Adrenal gland (tissue), 9 donors: ENCODE measurements at regions not wholly inside any gene's neighbourhood (a gene's known extent, or its start where the extent isn't known, plus 50 kb on each side); places are given as distances from the start of the nearest gene placed in this dataset.

ENCODE experiments used
- DNase-seq, 7 donors: peaks; one replicate each; pipeline ENCODE4 v3.0.0-alpha.2; 2019 to 2020
- H3K27ac ChIP-seq, 5 donors: fragments of 200-600 bp; sonication (generic) in 4 of 5; 1 replicate in 3 of 5; 2 replicates in 2 of 5; pipeline versions ENCODE4 v1.5.1 to v1.8.0; 2016 to 2020; ENCODE audit warnings: mild to moderate bottlenecking in 1 of 5
- H3K27me3 ChIP-seq: fragments of 200-600 bp; 2 replicates; pipeline ENCODE4 v1.8.0; 2021
- H3K36me3 ChIP-seq, 2 donors: fragments of 200-600 bp; replicated peaks in 1 of 2; 1 replicate in 1 of 2; 2 replicates in 1 of 2; pipeline versions ENCODE4 v1.5.1 to v1.8.0; 2018 to 2022
- H3K4me1 ChIP-seq, 2 donors: fragments of 200-600 bp; replicated peaks in 1 of 2; 1 replicate in 1 of 2; 2 replicates in 1 of 2; pipeline versions ENCODE4 v1.5.1 to v1.8.0; 2018 to 2021
- H3K4me3 ChIP-seq, 4 donors: fragments of 200-600 bp; sonication (generic) in 3 of 4; one replicate each; pipeline ENCODE4 v1.5.1; 2016 to 2018
- H3K9me3 ChIP-seq, 3 donors: fragments of 200-600 bp; sonication (generic) in 1 of 3; replicated peaks in 1 of 3; 1 replicate in 2 of 3; 2 replicates in 1 of 3; pipeline versions ENCODE4 v1.5.1 to v1.8.0; 2016 to 2021
- CTCF ChIP-seq, 6 experiments: fragments of 450-650 bp in 4 of 6; fragments of 200-600 bp in 2 of 6; sonication (generic) in 1 of 6; IDR thresholded peaks; 1 replicate in 5 of 6; 2 replicates in 1 of 6; pipeline versions ENCODE4 v1.5.1 to v1.8.0; 2016 to 2021; ENCODE audit warnings: antibody characterized with exemption in 6 of 6, mild to moderate bottlenecking in 2 of 6, moderate library complexity in 1 of 6
- POLR2A ChIP-seq, 2 donors: fragments of 450-650 bp; IDR thresholded peaks; one replicate each; pipeline ENCODE4 v1.6.1; 2017; ENCODE audit warnings: antibody characterized with exemption in 2 of 2, mild to moderate bottlenecking in 2 of 2, moderate library complexity in 1 of 2
- WGBS, 4 donors: extraction: QIAGEN DNeasy Blood & Tissue Kit in 2 of 4; methylation state at CpG; one replicate each; pipeline versions ENCODE4 v1.1.5 to v1.1.7; 2013 to 2017; 5-methylcytosine and 5-hydroxymethylcytosine counted together
- intact Hi-C, 2 donors: fragments of 100-400 bp; cut with DNase I; formaldehyde crosslinking; loops; one replicate each; pipeline versions ENCODE4 v1.14.1 to v1.15.0; 2022 to 2023
- donor health status: healthy with polysubstance abuse.
- donor health status: Bipolar disorder and iron deficiency.
- donor health status: DM: yes; HTN: yes; CAD: no.
- donor health status: DM: no; HTN: no; CAD: no.
- donor health status: DM: no; HTN: no; CAD: no.

- TF ChIP-seq CTCF (IDR thresholded peaks at IDR 0.05) (no peak), POLR2A (IDR thresholded peaks at IDR 0.05) (no peak)
- peak in 3 of 7 donors; percentile 7 to 25 (median 19) for DNase-seq
- Histone ChIP-seq H3K4me1 (no peaks in the 10 kb centered on the region), H3K36me3 (no peaks in the 10 kb centered on the region), H3K27me3 (no peaks in the 10 kb centered on the region), H3K27ac (no peak overlapping the region), H3K9me3 (no peaks in the 10 kb centered on the region), H3K4me3 (no peak overlapping the region)
- intact Hi-C loops, result no loop called here
- WGBS, 4 donors, result 23 to 66% (median 43%) methylated on average over 2 to 3 of the region's 3 CpGs
These were observed 67.7 kb downstream of the MID1IP1 start for GRCh38 chrX:38868941-38869401.

- intact Hi-C loops, result no loop called here
- 64 to 82% (median 75%) methylated on average over 5 to 7 of the region's 7 CpGs for WGBS, 4 donors
- TF ChIP-seq POLR2A (IDR thresholded peaks at IDR 0.05), result no peak
- no peak for TF ChIP-seq CTCF (IDR thresholded peaks at IDR 0.05)
These were observed 69.2 kb downstream of the MID1IP1 start for GRCh38 chrX:38870361-38870895.

GRCh38 chrX:38871129-38872029 is 70.1 kb downstream of the MID1IP1 start:
- Histone ChIP-seq H3K9me3 (no peaks in the 10 kb centered on the region), H3K36me3 (no peaks in the 10 kb centered on the region), H3K27ac (no peak overlapping the region), H3K27me3 (no peaks in the 10 kb centered on the region), H3K4me1 (no peaks in the 10 kb centered on the region), H3K4me3 (no peak overlapping the region)
- 63 to 97% (median 82%) methylated on average over 5 of the region's 5 CpGs for WGBS, 4 donors
- intact Hi-C loops, result no loop called here
- TF ChIP-seq CTCF (IDR thresholded peaks at IDR 0.05) (no peak), POLR2A (IDR thresholded peaks at IDR 0.05) (no peak)
- no peak for DNase-seq

More at GRCh38 chrX:38870361-38870895, 69.2 kb downstream of the MID1IP1 start:
- no peaks in the 10 kb centered on the region for H3K27me3 ChIP-seq
- H3K9me3 ChIP-seq, result no peaks in the 10 kb centered on the region
- no peaks in the 10 kb centered on the region for H3K4me1 ChIP-seq
- no peak for DNase-seq
- H3K27ac ChIP-seq, result no peak overlapping the region
- no peak overlapping the region for H3K4me3 ChIP-seq
- H3K36me3 ChIP-seq, result no peaks in the 10 kb centered on the region

GRCh38 chrX:38877366-38877765 is 76.1 kb downstream of the MID1IP1 start:
- peaks cover 6% of the 10 kb centered on the region for H3K27me3 ChIP-seq
- WGBS, 4 donors, result 73 to 100% (median 84%) methylated on average over 1 to 2 of the region's 2 CpGs
- H3K4me1 ChIP-seq, result no peaks in the 10 kb centered on the region
- H3K4me3 ChIP-seq, result no peak overlapping the region
- H3K36me3 ChIP-seq, result no peaks in the 10 kb centered on the region
- no peak overlapping the region for H3K27ac ChIP-seq
- DNase-seq, result no peak
- TF ChIP-seq POLR2A (IDR thresholded peaks at IDR 0.05), result no peak
- no peak for TF ChIP-seq CTCF (IDR thresholded peaks at IDR 0.05)
- intact Hi-C loops, result no loop called here
- no peaks in the 10 kb centered on the region for H3K9me3 ChIP-seq
